NCI-H128 (cell line): ENCODE measurements at regions not wholly inside any gene's neighbourhood (a gene's known extent, or its start where the extent isn't known, plus 50 kb on each side); places are given as distances from the start of the nearest gene placed in this dataset.
"Not testable (repeated sequence)": the region's sequence is repeated elsewhere in the genome, so short reads cannot be mapped to it uniquely, and the experiment has no call there.

Source experiments
- DNase-seq: peaks from one replicate; lab custom pipeline; 2025; ENCODE audit not compliant: unreplicated experiment; lab: John Stamatoyannopoulos, UW

GRCh38 chr6:20340068-20340848 is 61.4 kb upstream of the E2F3 start:
- no peak for DNase-seq

- no peak for DNase-seq
These were observed 60.6 kb upstream of the E2F3 start for GRCh38 chr6:20341096-20341495.

- DNase-seq: no peak
These were observed 60.1 kb upstream of the E2F3 start for GRCh38 chr6:20341564-20341963.

- not testable (repeated sequence) for DNase-seq
These were observed 54.7 kb upstream of the E2F3 start for GRCh38 chr6:20346948-20347347.

- no peak for DNase-seq
These were observed 53.6 kb upstream of the E2F3 start for GRCh38 chr6:20348041-20348440.

GRCh38 chr6:20349225-20349624 is 52.5 kb upstream of the E2F3 start:
- DNase-seq: no peak

GRCh38 chr6:20350215-20350614 is 51.5 kb upstream of the E2F3 start:
- DNase-seq: no peak

- no peak for DNase-seq
These were observed 50.1 kb upstream of the E2F3 start for GRCh38 chr6:20351534-20351933.
